BLaER1 (cell line): ENCODE measurements at regions not wholly inside any gene's neighbourhood (a gene's known extent, or its start where the extent isn't known, plus 50 kb on each side); places are given as distances from the start of the nearest gene placed in this dataset.

Source experiments
- H3K27ac ChIP-seq: shearing (Covaris generic); formaldehyde crosslinking; 2 replicates; pipeline ENCODE4 v1.8.1; 2022
- H3K27me3 ChIP-seq: shearing (Covaris generic); formaldehyde crosslinking; 2 replicates; pipeline ENCODE4 v1.8.1; 2022
- H3K36me3 ChIP-seq: shearing (Covaris generic); formaldehyde crosslinking; 2 replicates; pipeline ENCODE4 v1.8.1; 2022
- H3K4me1 ChIP-seq: shearing (Covaris generic); formaldehyde crosslinking; 2 replicates; pipeline ENCODE4 v1.8.1; 2022
- H3K4me2 ChIP-seq: shearing (Covaris generic); formaldehyde crosslinking; 2 replicates; pipeline ENCODE4 v1.8.1; 2022
- H3K4me3 ChIP-seq: shearing (Covaris generic); formaldehyde crosslinking; 2 replicates; pipeline ENCODE4 v1.8.1; 2022
- H3K9ac ChIP-seq: shearing (Covaris generic); formaldehyde crosslinking; 2 replicates; pipeline ENCODE4 v1.8.1; 2022
- H3K9me3 ChIP-seq: shearing (Covaris generic); formaldehyde crosslinking; 2 replicates; pipeline ENCODE4 v1.8.1; 2022
- H4K20me1 ChIP-seq: shearing (Covaris generic); formaldehyde crosslinking; 2 replicates; pipeline ENCODE4 v1.8.1; 2022
- Cebpa-rat ChIP-seq: shearing (Covaris generic); IDR thresholded peaks from 2 replicates; pipeline ENCODE4 v1.8.1; 2022

DNA sequence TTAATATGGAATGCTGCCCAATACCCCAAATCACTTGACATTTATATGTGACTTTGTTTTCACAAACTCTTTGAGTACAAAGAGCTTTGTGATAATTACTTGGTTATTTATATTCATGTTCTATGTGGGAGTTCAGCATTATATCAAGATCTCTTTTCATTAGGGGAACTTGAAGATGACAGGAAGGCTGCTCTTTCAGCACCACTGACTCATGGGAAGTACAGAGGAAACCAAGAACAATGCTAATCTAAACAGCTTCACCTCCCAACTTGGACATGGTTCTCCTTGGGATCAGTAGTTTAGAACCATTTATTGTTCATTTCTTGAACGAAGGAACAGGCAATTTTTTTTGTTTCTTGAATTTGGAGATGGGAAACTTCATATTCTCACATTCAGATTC is 184.0 kb upstream of the AFF2 start:
- Histone ChIP-seq H3K27me3 (no peaks in the 10 kb centered on the region), H3K4me3 (no peak overlapping the region; the same call in 1 of the 2 replicates), H3K4me2 (peak overlapping the region; percentile 26), H3K36me3 (peaks cover 9% of the 10 kb centered on the region; the same call in 1 of the 2 replicates), H3K4me1 (peaks cover 41% of the 10 kb centered on the region), H3K27ac (0 out of 2 replicates have a peak overlapping the region, but pooled peaks have one; percentile 7), H4K20me1 (no peaks in the 10 kb centered on the region), H3K9ac (no peak overlapping the region), H3K9me3 (peaks cover 79% of the 10 kb centered on the region)
- TF ChIP-seq Cebpa-rat: no peak

DNA sequence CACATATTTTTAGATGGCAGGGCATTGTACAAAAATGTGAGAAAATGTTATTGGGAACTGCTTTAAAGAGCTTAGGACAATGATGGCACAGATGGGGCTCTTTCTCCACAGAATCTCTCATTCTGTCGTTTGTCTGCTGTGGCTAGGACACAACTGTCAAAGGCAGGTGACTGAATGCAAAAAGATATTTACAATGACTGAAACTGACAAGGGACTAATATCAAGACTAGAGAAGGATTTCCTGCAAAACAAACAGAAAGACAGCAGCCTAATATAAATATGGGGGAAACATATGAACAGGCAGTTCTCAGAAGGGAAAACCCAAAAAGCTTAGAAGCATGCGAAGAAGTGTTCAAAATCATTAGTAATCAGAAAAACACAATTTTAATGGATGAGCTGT is 177.5 kb upstream of the AFF2 start:
- TF ChIP-seq Cebpa-rat: no peak
- Histone ChIP-seq H3K4me3 (no peak overlapping the region), H3K9me3 (peaks cover 76% of the 10 kb centered on the region), H3K36me3 (peaks cover 18% of the 10 kb centered on the region; the same call in 1 of the 2 replicates), H3K9ac (no peak overlapping the region), H3K27ac (no peak overlapping the region), H3K4me1 (0 out of 2 replicates have a peak, but pooled peaks cover 3% of the 10 kb centered on the region), H3K27me3 (no peaks in the 10 kb centered on the region), H4K20me1 (no peaks in the 10 kb centered on the region), H3K4me2 (no peak overlapping the region)

DNA sequence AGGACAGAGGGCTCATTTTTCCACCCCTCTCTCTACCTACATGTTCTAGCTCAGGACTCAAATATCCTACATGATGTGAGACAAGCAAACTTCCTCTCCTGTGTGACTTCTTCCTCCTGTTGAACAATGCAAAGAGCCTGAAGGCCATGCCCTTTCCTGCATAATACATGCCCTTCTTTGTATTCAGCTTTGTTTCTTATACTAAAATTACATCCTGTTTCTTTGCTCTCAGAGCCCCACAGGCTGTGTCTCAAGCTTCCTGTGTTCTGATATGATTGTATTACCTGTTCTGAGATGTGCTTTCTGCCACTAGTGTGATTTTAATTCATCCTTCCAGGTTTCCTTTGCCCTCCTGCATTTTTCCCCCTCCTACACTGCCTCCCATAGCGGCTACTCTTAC is 166.4 kb upstream of the AFF2 start:
- Histone ChIP-seq H3K4me1 (peaks cover 9% of the 10 kb centered on the region), H3K9me3 (peaks cover 55% of the 10 kb centered on the region), H3K4me2 (peak overlapping the region; percentile 12), H3K4me3 (no peak overlapping the region), H4K20me1 (no peaks in the 10 kb centered on the region), H3K27ac (no peak overlapping the region), H3K36me3 (no peaks in the 10 kb centered on the region), H3K27me3 (no peaks in the 10 kb centered on the region), H3K9ac (no peak overlapping the region)
- TF ChIP-seq Cebpa-rat: no peak

DNA sequence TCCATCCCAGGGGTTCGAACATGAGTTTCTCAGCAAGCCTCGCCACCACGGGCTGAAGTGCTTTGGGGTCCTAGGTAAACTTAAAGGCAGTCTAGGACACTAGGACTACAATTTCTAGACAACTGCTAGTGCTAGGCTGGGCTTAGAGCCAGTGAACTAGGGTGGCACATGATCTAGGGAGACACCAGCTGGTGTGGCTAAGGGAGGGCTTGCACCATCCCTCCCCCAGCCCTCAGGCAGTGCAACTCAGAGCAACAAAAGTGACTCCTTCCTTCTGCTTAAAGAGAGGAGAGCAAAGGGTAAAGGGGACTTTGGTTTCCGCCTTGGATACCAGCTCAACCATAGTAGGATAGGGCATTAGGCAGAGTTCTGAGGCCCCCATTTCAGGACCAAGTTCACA is 162.5 kb upstream of the AFF2 start:
- Histone ChIP-seq H3K9ac (no peak overlapping the region), H3K36me3 (no peaks in the 10 kb centered on the region), H3K27me3 (no peaks in the 10 kb centered on the region), H3K4me1 (peaks cover 9% of the 10 kb centered on the region), H3K9me3 (peaks cover 54% of the 10 kb centered on the region), H3K4me3 (no peak overlapping the region), H4K20me1 (no peaks in the 10 kb centered on the region), H3K4me2 (no peak overlapping the region), H3K27ac (no peak overlapping the region)
- no peak for TF ChIP-seq Cebpa-rat

DNA sequence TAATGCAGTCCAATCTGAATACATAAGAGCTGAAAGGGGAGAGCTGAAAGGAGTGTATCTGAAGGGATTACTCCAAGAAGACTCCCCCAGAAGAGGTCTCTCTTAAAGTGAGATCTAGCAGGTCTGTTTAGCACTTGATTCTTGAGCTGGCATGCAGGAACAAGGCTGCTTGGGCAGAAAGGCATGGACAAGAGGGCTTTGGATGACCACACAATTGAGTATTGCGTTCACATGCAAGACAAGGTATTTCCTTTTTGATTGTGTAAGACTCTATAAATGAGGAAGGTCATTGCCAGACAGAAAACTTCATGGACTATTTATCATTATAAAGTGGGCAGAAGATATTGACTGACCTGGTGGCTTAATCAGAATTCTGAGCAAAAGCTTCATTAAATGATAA is 145.5 kb upstream of the AFF2 start:
- H3K9me3 ChIP-seq: peaks cover 46% of the 10 kb centered on the region
- H3K4me2 ChIP-seq: no peak overlapping the region
- no peak overlapping the region for H3K27ac ChIP-seq
- no peaks in the 10 kb centered on the region for H3K36me3 ChIP-seq
- no peaks in the 10 kb centered on the region for H3K4me1 ChIP-seq
- TF ChIP-seq Cebpa-rat: no peak
- H3K27me3 ChIP-seq: no peaks in the 10 kb centered on the region
- no peaks in the 10 kb centered on the region for H4K20me1 ChIP-seq
- no peak overlapping the region for H3K9ac ChIP-seq
- H3K4me3 ChIP-seq: no peak overlapping the region

DNA sequence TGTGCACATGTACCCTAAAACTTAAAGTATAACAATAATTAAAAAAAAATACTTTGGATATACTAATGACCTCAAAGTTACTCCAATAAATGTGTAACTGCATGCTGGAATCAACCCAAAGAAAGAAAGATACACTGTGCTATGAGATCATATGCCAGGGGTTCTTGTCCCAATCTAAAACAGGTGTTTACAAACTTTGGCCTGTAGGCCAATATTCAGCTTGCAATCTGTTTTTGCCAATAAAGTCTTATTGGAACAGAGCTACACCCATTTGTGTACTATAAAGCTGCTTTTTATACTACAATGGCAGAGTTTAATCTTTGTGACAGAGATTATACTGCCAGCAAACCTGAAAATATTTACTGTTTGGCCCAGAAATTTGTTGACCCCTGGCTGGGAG is 138.8 kb upstream of the AFF2 start:
- no peak overlapping the region for H3K4me2 ChIP-seq
- no peaks in the 10 kb centered on the region for H4K20me1 ChIP-seq
- no peak overlapping the region for H3K9ac ChIP-seq
- peaks cover 25% of the 10 kb centered on the region; the same call in 1 of the 2 replicates for H3K9me3 ChIP-seq
- no peak for TF ChIP-seq Cebpa-rat
- H3K36me3 ChIP-seq: no peaks in the 10 kb centered on the region
- H3K27me3 ChIP-seq: no peaks in the 10 kb centered on the region
- H3K4me3 ChIP-seq: no peak overlapping the region
- no peaks in the 10 kb centered on the region for H3K4me1 ChIP-seq
- H3K27ac ChIP-seq: no peak overlapping the region

DNA sequence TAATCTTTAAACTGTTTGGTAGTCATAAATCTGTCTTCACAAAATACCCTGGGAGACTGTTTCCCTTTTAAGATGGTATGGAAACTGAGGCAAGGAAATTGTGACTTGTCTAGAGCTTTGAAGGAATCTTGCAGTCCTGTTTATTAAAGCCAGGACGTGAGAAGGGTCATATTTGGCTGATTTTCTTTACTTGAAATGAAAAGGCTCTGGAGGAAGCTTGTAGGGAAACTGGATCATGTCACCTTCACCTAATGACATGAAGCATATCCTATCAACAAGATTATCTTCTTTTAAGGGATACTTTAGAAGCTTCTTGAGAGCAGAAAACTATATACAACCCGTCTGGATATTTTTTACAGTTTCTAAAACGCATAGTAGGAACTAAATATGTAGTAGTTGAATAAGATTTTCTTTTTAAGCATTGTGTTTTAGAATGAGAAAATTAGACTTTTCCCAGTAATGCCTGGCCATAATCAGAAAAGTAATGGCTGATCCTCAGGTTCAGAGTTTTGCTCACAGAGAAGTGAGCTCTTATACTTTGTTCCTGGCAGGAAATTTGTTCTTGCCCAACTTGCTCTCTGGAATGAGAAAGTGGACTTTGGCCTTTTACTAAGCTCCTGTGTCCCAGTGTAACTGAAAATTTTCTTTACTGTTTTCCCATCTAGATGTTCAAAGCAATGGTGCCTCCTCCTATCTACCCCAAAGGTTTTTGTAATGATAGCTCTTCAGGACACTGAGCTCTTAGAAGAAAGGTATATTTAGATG is 136.8 kb upstream of the AFF2 start:
- Histone ChIP-seq H3K4me2 (no peak overlapping the region), H3K4me1 (peaks cover 6% of the 10 kb centered on the region; the same call in 1 of the 2 replicates), H3K27ac (no peak overlapping the region), H3K36me3 (no peaks in the 10 kb centered on the region), H3K27me3 (no peaks in the 10 kb centered on the region), H3K9me3 (peaks cover 24% of the 10 kb centered on the region; the same call in 1 of the 2 replicates), H3K4me3 (no peak overlapping the region), H3K9ac (no peak overlapping the region), H4K20me1 (no peaks in the 10 kb centered on the region)
- no peak for TF ChIP-seq Cebpa-rat

DNA sequence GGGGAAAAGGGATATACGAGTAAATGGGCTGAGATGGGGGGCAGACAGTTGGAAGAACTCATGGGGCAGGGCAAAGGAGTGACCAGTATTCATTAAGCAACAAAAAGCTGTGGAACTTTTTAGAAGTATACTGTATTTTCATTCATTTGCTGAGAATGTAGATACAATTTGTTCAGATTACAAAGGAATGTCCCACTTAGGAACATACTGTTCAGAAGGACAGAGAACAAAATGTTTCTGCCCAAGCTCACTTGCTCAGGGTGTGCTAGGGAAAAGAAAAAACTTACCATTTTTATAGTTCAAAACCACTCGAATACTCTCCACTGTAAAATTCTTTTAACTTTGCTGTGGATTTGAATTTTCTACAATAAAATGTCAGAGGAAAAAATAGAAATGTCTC is 135.2 kb upstream of the AFF2 start:
- no peaks in the 10 kb centered on the region for H3K36me3 ChIP-seq
- no peak for TF ChIP-seq Cebpa-rat
- no peak overlapping the region for H3K9ac ChIP-seq
- no peaks in the 10 kb centered on the region for H3K27me3 ChIP-seq
- H4K20me1 ChIP-seq: no peaks in the 10 kb centered on the region
- H3K9me3 ChIP-seq: peaks cover 35% of the 10 kb centered on the region
- H3K27ac ChIP-seq: no peak overlapping the region
- H3K4me1 ChIP-seq: peaks cover 6% of the 10 kb centered on the region; the same call in 1 of the 2 replicates
- H3K4me2 ChIP-seq: no peak overlapping the region
- H3K4me3 ChIP-seq: no peak overlapping the region

DNA sequence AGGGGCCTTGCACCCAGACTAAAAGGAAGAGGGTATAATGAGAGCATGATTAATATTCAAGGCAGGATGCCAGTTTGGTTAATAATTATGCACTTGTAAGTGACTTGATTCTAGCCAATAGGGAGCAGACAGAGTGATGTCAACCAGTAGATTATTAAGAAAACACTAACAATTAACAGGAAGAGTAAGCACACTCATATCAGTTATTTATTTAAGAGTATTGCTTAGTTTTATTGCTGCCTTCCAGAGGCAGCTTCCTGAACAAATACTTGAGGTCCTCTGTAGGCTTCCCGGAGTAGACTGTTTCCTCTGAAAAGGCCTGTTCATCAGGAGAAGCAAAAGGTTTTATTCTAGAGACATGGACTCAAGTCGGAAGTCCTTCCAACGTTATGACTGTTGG is 129.1 kb upstream of the AFF2 start:
- Histone ChIP-seq H3K4me2 (no peak overlapping the region), H3K9me3 (peaks cover 76% of the 10 kb centered on the region), H4K20me1 (no peaks in the 10 kb centered on the region), H3K4me1 (peaks cover 27% of the 10 kb centered on the region), H3K9ac (no peak overlapping the region), H3K4me3 (no peak overlapping the region), H3K36me3 (no peaks in the 10 kb centered on the region), H3K27me3 (no peaks in the 10 kb centered on the region), H3K27ac (no peak overlapping the region)
- no peak for TF ChIP-seq Cebpa-rat

DNA sequence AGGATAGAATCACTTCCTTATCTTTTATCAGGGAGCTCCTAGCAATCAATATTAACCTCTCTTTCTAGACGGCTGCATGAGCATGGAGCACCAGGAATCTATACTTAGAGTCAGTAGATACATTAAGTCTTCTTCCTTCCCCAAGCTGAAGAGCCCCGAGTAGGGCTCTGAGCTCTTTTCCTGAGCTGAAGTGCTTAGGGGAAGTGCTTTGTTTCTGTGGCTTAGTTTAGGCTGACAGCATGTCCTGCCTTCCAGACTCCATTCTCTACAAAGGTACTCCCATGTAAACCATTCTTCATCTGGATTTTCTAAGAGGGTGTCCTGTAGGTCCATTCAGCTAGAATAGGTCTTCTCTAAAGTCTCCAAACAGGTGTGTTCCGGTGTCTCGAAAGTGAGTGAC is 127.5 kb upstream of the AFF2 start:
- peaks cover 26% of the 10 kb centered on the region for H3K4me1 ChIP-seq
- H3K4me2 ChIP-seq: peak overlapping the region; percentile 32
- H3K9ac ChIP-seq: no peak overlapping the region; the same call in 1 of the 2 replicates
- H3K9me3 ChIP-seq: peaks cover 70% of the 10 kb centered on the region
- no peaks in the 10 kb centered on the region for H3K27me3 ChIP-seq
- no peaks in the 10 kb centered on the region for H4K20me1 ChIP-seq
- no peaks in the 10 kb centered on the region for H3K36me3 ChIP-seq
- TF ChIP-seq Cebpa-rat: no peak
- peak overlapping the region; percentile 52 for H3K27ac ChIP-seq
- H3K4me3 ChIP-seq: no peak overlapping the region
